ENCODE measurements at regions not wholly inside any gene's neighbourhood (a gene's known extent, or its start where the extent isn't known, plus 50 kb on each side); places are given as distances from the start of the nearest gene placed in this dataset.

DNA sequence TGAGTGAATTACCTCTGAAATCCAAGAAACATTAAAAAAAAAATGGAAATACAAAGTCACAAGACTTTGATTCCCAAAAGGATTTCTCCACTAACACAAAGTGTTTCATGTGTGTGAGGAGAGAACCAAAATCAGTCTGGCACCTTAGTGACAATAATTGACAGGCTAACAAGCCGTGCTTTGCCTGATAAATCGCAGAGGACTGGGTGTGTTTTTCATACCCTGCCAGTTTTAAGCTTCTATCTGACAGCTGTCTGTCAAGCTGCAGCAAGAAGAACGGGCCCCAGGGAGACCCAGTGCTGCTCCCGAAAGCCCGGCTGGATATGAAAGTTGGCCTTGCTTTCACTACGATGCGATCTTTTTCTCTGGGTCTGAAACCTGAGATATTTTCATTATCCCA is 101.6 kb upstream of the KCNK2 start:
- TF ChIP-seq, protein P1, sequence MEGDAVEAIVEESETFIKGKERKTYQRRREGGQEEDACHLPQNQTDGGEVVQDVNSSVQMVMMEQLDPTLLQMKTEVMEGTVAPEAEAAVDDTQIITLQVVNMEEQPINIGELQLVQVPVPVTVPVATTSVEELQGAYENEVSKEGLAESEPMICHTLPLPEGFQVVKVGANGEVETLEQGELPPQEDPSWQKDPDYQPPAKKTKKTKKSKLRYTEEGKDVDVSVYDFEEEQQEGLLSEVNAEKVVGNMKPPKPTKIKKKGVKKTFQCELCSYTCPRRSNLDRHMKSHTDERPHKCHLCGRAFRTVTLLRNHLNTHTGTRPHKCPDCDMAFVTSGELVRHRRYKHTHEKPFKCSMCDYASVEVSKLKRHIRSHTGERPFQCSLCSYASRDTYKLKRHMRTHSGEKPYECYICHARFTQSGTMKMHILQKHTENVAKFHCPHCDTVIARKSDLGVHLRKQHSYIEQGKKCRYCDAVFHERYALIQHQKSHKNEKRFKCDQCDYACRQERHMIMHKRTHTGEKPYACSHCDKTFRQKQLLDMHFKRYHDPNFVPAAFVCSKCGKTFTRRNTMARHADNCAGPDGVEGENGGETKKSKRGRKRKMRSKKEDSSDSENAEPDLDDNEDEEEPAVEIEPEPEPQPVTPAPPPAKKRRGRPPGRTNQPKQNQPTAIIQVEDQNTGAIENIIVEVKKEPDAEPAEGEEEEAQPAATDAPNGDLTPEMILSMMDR (IDR thresholded peaks at IDR 0.05): no peak
- no peak for TF ChIP-seq POLR2A (IDR thresholded peaks at IDR 0.05)

Measured in adrenal gland (tissue), 5 donors.